ENCODE measurements at regions not wholly inside any gene's neighbourhood (a gene's known extent, or its start where the extent isn't known, plus 50 kb on each side); places are given as distances from the start of the nearest gene placed in this dataset.

- BruUV-seq (replicated peaks): no TSS peak
- ATAC-seq (no peak), DNase-seq (ENCODE audit: low read depth, low spot score) (no peak)
- ChIA-PET POLR2A (no interaction called here), CTCF (no interaction called here)
- Histone ChIP-seq H3K9me3 (ENCODE audit: control insufficient read depth, insufficient read depth, low read depth, low read length) (no peaks in the 10 kb centered on the region), H3K27me3 (ENCODE audit: control insufficient read depth, insufficient read depth, low read length) (no peaks in the 10 kb centered on the region; the same call in 1 of the 2 replicates), H3K4me3 (ENCODE audit: low read depth in 2 of 2, low read length in 2 of 2) (no peak overlapping the region), H3K4me1 (ENCODE audit: control insufficient read depth, insufficient read depth, low read length) (no peaks in the 10 kb centered on the region), H3K27ac (ENCODE audit: low read length) (no peak overlapping the region), H3K36me3 (ENCODE audit: control insufficient read depth, insufficient read depth, low read length) (no peaks in the 10 kb centered on the region)
- TF ChIP-seq POLR2AphosphoS5 (IDR thresholded peaks at IDR 0.05; ENCODE audit: low read depth, low read length) (no peak), REST (IDR thresholded peaks at IDR 0.05; ENCODE audit: insufficient read depth in 1 of 2, low read depth in 2 of 2, low read length in 1 of 2) (no peak), CTCF (IDR thresholded peaks at IDR 0.05) (no peak), TCF7L2 (IDR thresholded peaks at IDR 0.05; ENCODE audit: low read depth, low read length) (no peak), SIN3A (IDR thresholded peaks at IDR 0.05; ENCODE audit: borderline replicate concordance, insufficient read depth, low read depth, low read length) (no peak)
- in situ Hi-C loops (cut with HindIII; ENCODE audit: low pct_unique_long_range_greater_than_20kb, low sequenced_read_pairs) (no loop called here), intact Hi-C loops (cut with micrococcal nuclease; ENCODE audit: unreplicated experiment) (no loop called here)
These were observed 607.3 kb downstream of the PRELID2 start for GRCh38 chr5:145227881-145228280.

- Histone ChIP-seq H3K27ac (ENCODE audit: low read length) (no peak overlapping the region), H3K36me3 (ENCODE audit: control insufficient read depth, insufficient read depth, low read length) (no peaks in the 10 kb centered on the region), H3K9me3 (ENCODE audit: control insufficient read depth, insufficient read depth, low read depth, low read length) (no peaks in the 10 kb centered on the region), H3K4me1 (ENCODE audit: control insufficient read depth, insufficient read depth, low read length) (no peaks in the 10 kb centered on the region), H3K27me3 (ENCODE audit: control insufficient read depth, insufficient read depth, low read length) (no peaks in the 10 kb centered on the region; the same call in 1 of the 2 replicates), H3K4me3 (ENCODE audit: low read depth in 2 of 2, low read length in 2 of 2) (no peak overlapping the region)
- in situ Hi-C loops (cut with HindIII; ENCODE audit: low pct_unique_long_range_greater_than_20kb, low sequenced_read_pairs): no loop called here
- intact Hi-C loops (cut with micrococcal nuclease; ENCODE audit: unreplicated experiment): no loop called here
- POLR2A ChIA-PET: no interaction called here
- DNase-seq (ENCODE audit: low read depth, low spot score) (no peak), ATAC-seq (no peak)
- TF ChIP-seq SIN3A (IDR thresholded peaks at IDR 0.05; ENCODE audit: borderline replicate concordance, insufficient read depth, low read depth, low read length) (no peak), POLR2AphosphoS5 (IDR thresholded peaks at IDR 0.05; ENCODE audit: low read depth, low read length) (no peak), TCF7L2 (IDR thresholded peaks at IDR 0.05; ENCODE audit: low read depth, low read length) (no peak), REST (IDR thresholded peaks at IDR 0.05; ENCODE audit: insufficient read depth in 1 of 2, low read depth in 2 of 2, low read length in 1 of 2) (no peak), CTCF (IDR thresholded peaks at IDR 0.05) (no peak)
- CTCF ChIA-PET: no interaction called here
- BruUV-seq (replicated peaks): no TSS peak
These were observed 608.4 kb downstream of the PRELID2 start for GRCh38 chr5:145226726-145227125.
